Activated naive CD4-positive, alpha-beta T cell (primary cell): ENCODE measurements at regions not wholly inside any gene's neighbourhood (a gene's known extent, or its start where the extent isn't known, plus 50 kb on each side); places are given as distances from the start of the nearest gene placed in this dataset.
"Not testable (repeated sequence)": the region's sequence is repeated elsewhere in the genome, so short reads cannot be mapped to it uniquely, and the experiment has no call there.

Experiments used
- DNase-seq, 4 experiments: peaks; one replicate each; lab custom pipeline; 2025; lab: John Stamatoyannopoulos, UW

GRCh38 chr16:16618963-16619465 lies 240.1 kb downstream of the NPIPA7 start:
- DNase-seq, result not testable (repeated sequence)

- DNase-seq, result not testable (repeated sequence)
These were observed 245.4 kb downstream of the NPIPA7 start for GRCh38 chr16:16624367-16624766.

GRCh38 chr16:16625140-16625539 lies 246.2 kb downstream of the NPIPA7 start:
- DNase-seq, result not testable (repeated sequence)

- not testable (repeated sequence) for DNase-seq
These were observed 248.9 kb downstream of the NPIPA7 start for GRCh38 chr16:16627865-16628264.

- DNase-seq, result not testable (repeated sequence)
These were observed 259.3 kb downstream of the NPIPA7 start for GRCh38 chr16:16638231-16638630.

GRCh38 chr16:16638714-16639113 lies 259.8 kb downstream of the NPIPA7 start:
- not testable (repeated sequence) for DNase-seq

- DNase-seq, result not testable (repeated sequence)
These were observed 264.9 kb downstream of the NPIPA7 start for GRCh38 chr16:16643828-16644227.

- not testable (repeated sequence) for DNase-seq
These were observed 269.1 kb downstream of the NPIPA7 start for GRCh38 chr16:16648002-16648401.

- not testable (repeated sequence) for DNase-seq
These were observed 293.4 kb downstream of the NPIPA7 start for GRCh38 chr16:16672180-16672812.

GRCh38 chr16:16674820-16675219 lies 295.9 kb downstream of the NPIPA7 start:
- DNase-seq, result not testable (repeated sequence)

- DNase-seq, result not testable (repeated sequence)
These were observed 342.9 kb downstream of the NPIPA7 start for GRCh38 chr16:16721849-16722248.

GRCh38 chr16:16722666-16723065 lies 343.7 kb downstream of the NPIPA7 start:
- DNase-seq, result not testable (repeated sequence)

GRCh38 chr16:16723819-16724519 lies 345.0 kb downstream of the NPIPA7 start:
- DNase-seq, result not testable (repeated sequence)

- DNase-seq, result not testable (repeated sequence)
These were observed 348.1 kb downstream of the NPIPA7 start for GRCh38 chr16:16727048-16727447.

- DNase-seq, result not testable (repeated sequence)
These were observed 363.6 kb downstream of the NPIPA7 start for GRCh38 chr16:16742573-16742972.

- DNase-seq, result not testable (repeated sequence)
These were observed 376.2 kb downstream of the NPIPA7 start for GRCh38 chr16:16754992-16755667.

- no peak for DNase-seq
These were observed 384.5 kb downstream of the NPIPA7 start for GRCh38 chr16:16763449-16763848.

GRCh38 chr16:16770717-16771116 lies 391.8 kb downstream of the NPIPA7 start:
- DNase-seq, result not testable (repeated sequence)

- DNase-seq, result no peak
These were observed 395.4 kb downstream of the NPIPA7 start for GRCh38 chr16:16774389-16774788.

- DNase-seq, result no peak
These were observed 399.4 kb downstream of the NPIPA7 start for GRCh38 chr16:16778332-16778731.

GRCh38 chr16:16780588-16780987 lies 401.6 kb downstream of the NPIPA7 start:
- DNase-seq, result no peak

- no peak for DNase-seq
These were observed 403.2 kb downstream of the NPIPA7 start for GRCh38 chr16:16782153-16782552.

GRCh38 chr16:16788004-16788403 lies 409.1 kb downstream of the NPIPA7 start:
- no peak for DNase-seq
